ENCODE measurements at regions not wholly inside any gene's neighbourhood (a gene's known extent, or its start where the extent isn't known, plus 50 kb on each side); places are given as distances from the start of the nearest gene placed in this dataset.

DNA sequence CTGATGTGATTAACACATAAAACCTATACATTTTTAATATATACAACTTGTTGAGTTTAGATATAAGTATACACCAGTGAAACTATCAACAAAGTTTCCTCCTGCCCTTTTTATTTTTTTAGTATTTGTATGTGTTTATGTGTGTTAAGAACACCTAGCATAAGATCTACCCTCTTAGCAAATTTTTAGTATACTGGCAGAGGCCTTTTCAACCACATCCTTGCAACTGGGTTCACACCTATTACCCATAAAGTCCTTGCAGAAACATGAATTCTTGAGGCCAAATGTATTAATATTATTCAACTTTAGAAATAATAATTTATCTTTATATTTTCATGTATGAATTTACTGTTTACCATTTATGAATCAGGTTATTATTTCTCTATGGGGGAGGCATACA is 119.7 kb upstream of the CRIM1 start:
- Histone ChIP-seq H4K5ac (ENCODE audit: insufficient read length, low read depth, low read length) (no peak overlapping the region), H3K27ac (ENCODE audit: low read depth, low read length) (no peak overlapping the region), H2BK20ac (ENCODE audit: low read length) (no peak overlapping the region), H2BK12ac (ENCODE audit: low read depth, low read length) (no peak overlapping the region), H3K14ac (ENCODE audit: insufficient read length) (no peak overlapping the region), H4K8ac (ENCODE audit: extremely low read depth, insufficient read depth, low read length) (no peak overlapping the region), H3K9me3 (ENCODE audit: insufficient read depth in 2 of 2, low read depth in 1 of 2, low read length in 1 of 2) (no peaks in the 10 kb centered on the region), H2BK120ac (replicated peaks; ENCODE audit: low read depth, low read length) (no peak overlapping the region), H3K4me3 (ENCODE audit: extremely low read depth in 1 of 4, insufficient read depth in 2 of 4, low read depth in 3 of 4, low read length in 4 of 4) (no peak overlapping the region), H3K4me2 (ENCODE audit: insufficient read depth in 1 of 2, low read depth in 2 of 2, low read length in 2 of 2) (no peak overlapping the region), H3K56ac (replicated peaks; ENCODE audit: insufficient read length, low read depth, low read length) (no peak overlapping the region), H3K9ac (replicated peaks in 1 of 4; ENCODE audit: extremely low read depth in 1 of 4, low read depth in 3 of 4, low read length in 3 of 4) (no peak overlapping the region), H2AFZ (ENCODE audit: low read length) (no peak overlapping the region), H4K20me1 (replicated peaks in 1 of 2; ENCODE audit: control insufficient read depth in 1 of 2, insufficient read depth in 2 of 2, low read length in 2 of 2) (no peaks in the 10 kb centered on the region), H3K4me1 (replicated peaks in 1 of 4; ENCODE audit: control insufficient read depth in 3 of 4, insufficient read depth in 4 of 4, low read length in 3 of 4) (no peaks in the 10 kb centered on the region), H3K27me3 (replicated peaks in 1 of 4; ENCODE audit: control insufficient read depth in 3 of 4, extremely low read depth in 1 of 4, insufficient read depth in 3 of 4, low read length in 3 of 4) (no peaks in the 10 kb centered on the region), H2BK15ac (ENCODE audit: low read length) (no peak overlapping the region), H3K36me3 (ENCODE audit: control insufficient read depth in 2 of 4, insufficient read depth in 4 of 4, low read length in 3 of 4) (no peaks in the 10 kb centered on the region), H3K79me1 (ENCODE audit: low read depth, low read length) (no peaks in the 10 kb centered on the region), H3K23me2 (ENCODE audit: low read depth, low read length) (no peaks in the 10 kb centered on the region), H4K91ac (replicated peaks; ENCODE audit: insufficient read length, low read length) (no peak overlapping the region), H2BK5ac (ENCODE audit: low read depth, low read length) (no peak overlapping the region), H3K18ac (ENCODE audit: extremely low read depth, low read length) (no peak overlapping the region), H3K23ac (ENCODE audit: insufficient read length) (no peak overlapping the region), H3K4ac (replicated peaks; ENCODE audit: insufficient read length, low read depth, low read length) (no peak overlapping the region), H2AK5ac (ENCODE audit: low read depth, low read length) (no peak overlapping the region), H3K79me2 (ENCODE audit: control insufficient read depth in 1 of 2, insufficient read depth in 2 of 2, low read length in 2 of 2) (no peaks in the 10 kb centered on the region)
- TF ChIP-seq FOSL1 (IDR thresholded peaks at IDR 0.05; ENCODE audit: insufficient read depth, low read depth, low read length) = no peak
- no peak for TF ChIP-seq CBX5 (IDR thresholded peaks at IDR 0.05; ENCODE audit: low read depth, low read length)
- no peak for FAIRE-seq
- DNase-seq (ENCODE audit: low read depth in 1 of 2, low spot score in 2 of 2) = no peak
- CTCF ChIA-PET (ENCODE audit: partially characterized antibody) = no interaction called here
- POLR2A ChIA-PET (ENCODE audit: partially characterized antibody) = no interaction called here

Measured in H1 (cell line).